ENCODE measurements at regions not wholly inside any gene's neighbourhood (a gene's known extent, or its start where the extent isn't known, plus 50 kb on each side); places are given as distances from the start of the nearest gene placed in this dataset.
A peak's percentile ranks its signal among the peaks of the same experiment; 100 is the strongest.

GRCh38 chr10:8214587-8214986 is 160.1 kb downstream of the GATA3 start:
- no peaks in the 10 kb centered on the region for H3K36me3 ChIP-seq
- H3K4me1 ChIP-seq, result no peaks in the 10 kb centered on the region
- no peak overlapping the region for H3K4me3 ChIP-seq (ENCODE audit: low read depth, low read length)
- TF ChIP-seq CTCF (IDR thresholded peaks at IDR 0.05; ENCODE audit: low read depth, low read length), result no peak
- DNase-seq, result no peak
- no peaks in the 10 kb centered on the region for H3K9me3 ChIP-seq
- H3K27me3 ChIP-seq, result no peaks in the 10 kb centered on the region

GRCh38 chr10:8216893-8217292 is 162.4 kb downstream of the GATA3 start:
- TF ChIP-seq CTCF (IDR thresholded peaks at IDR 0.05; ENCODE audit: low read depth, low read length), result no peak
- no peaks in the 10 kb centered on the region for H3K27me3 ChIP-seq
- no peaks in the 10 kb centered on the region for H3K36me3 ChIP-seq
- no peaks in the 10 kb centered on the region for H3K9me3 ChIP-seq
- H3K4me3 ChIP-seq (ENCODE audit: low read depth, low read length), result no peak overlapping the region
- H3K4me1 ChIP-seq, result no peaks in the 10 kb centered on the region
- DNase-seq, result no peak

GRCh38 chr10:8221451-8221850 is 167.0 kb downstream of the GATA3 start:
- Histone ChIP-seq H3K4me3 (ENCODE audit: low read depth, low read length) (no peak overlapping the region), H3K9me3 (no peaks in the 10 kb centered on the region), H3K36me3 (no peaks in the 10 kb centered on the region), H3K27me3 (no peaks in the 10 kb centered on the region), H3K4me1 (peaks cover 27% of the 10 kb centered on the region)
- DNase-seq, result no peak
- no peak for TF ChIP-seq CTCF (IDR thresholded peaks at IDR 0.05; ENCODE audit: low read depth, low read length)

- no peaks in the 10 kb centered on the region for H3K27me3 ChIP-seq
- no peak overlapping the region for H3K4me3 ChIP-seq (ENCODE audit: low read depth, low read length)
- no peaks in the 10 kb centered on the region for H3K36me3 ChIP-seq
- peaks cover 31% of the 10 kb centered on the region for H3K4me1 ChIP-seq
- DNase-seq, result no peak
- no peak for TF ChIP-seq CTCF (IDR thresholded peaks at IDR 0.05; ENCODE audit: low read depth, low read length)
- no peaks in the 10 kb centered on the region for H3K9me3 ChIP-seq
Measured at GRCh38 chr10:8224591-8224990, 170.1 kb downstream of the GATA3 start.

- Histone ChIP-seq H3K9me3 (no peaks in the 10 kb centered on the region), H3K27me3 (no peaks in the 10 kb centered on the region), H3K4me3 (ENCODE audit: low read depth, low read length) (no peak overlapping the region), H3K36me3 (no peaks in the 10 kb centered on the region), H3K4me1 (peaks cover 31% of the 10 kb centered on the region)
- peak; percentile 43 for TF ChIP-seq CTCF (IDR thresholded peaks at IDR 0.05; ENCODE audit: low read depth, low read length)
- peak; percentile 73 for DNase-seq
Measured at GRCh38 chr10:8225187-8225586, 170.7 kb downstream of the GATA3 start.

GRCh38 chr10:8227246-8227645 is 172.8 kb downstream of the GATA3 start:
- H3K9me3 ChIP-seq, result no peaks in the 10 kb centered on the region
- no peak for TF ChIP-seq CTCF (IDR thresholded peaks at IDR 0.05; ENCODE audit: low read depth, low read length)
- H3K27me3 ChIP-seq, result no peaks in the 10 kb centered on the region
- DNase-seq, result no peak
- peaks cover 31% of the 10 kb centered on the region for H3K4me1 ChIP-seq
- H3K36me3 ChIP-seq, result no peaks in the 10 kb centered on the region
- no peak overlapping the region for H3K4me3 ChIP-seq (ENCODE audit: low read depth, low read length)
